Fibroblast of the conjunctiva (primary cell): ENCODE measurements at regions not wholly inside any gene's neighbourhood (a gene's known extent, or its start where the extent isn't known, plus 50 kb on each side); places are given as distances from the start of the nearest gene placed in this dataset.
"Not testable (repeated sequence)": the region's sequence is repeated elsewhere in the genome, so short reads cannot be mapped to it uniquely, and the experiment has no call there.

ENCODE experiments used
- DNase-seq: peaks from one replicate; pipeline ENCODE4 v3.0.0-alpha.2; 2010; ENCODE audit warnings: low read depth

DNA sequence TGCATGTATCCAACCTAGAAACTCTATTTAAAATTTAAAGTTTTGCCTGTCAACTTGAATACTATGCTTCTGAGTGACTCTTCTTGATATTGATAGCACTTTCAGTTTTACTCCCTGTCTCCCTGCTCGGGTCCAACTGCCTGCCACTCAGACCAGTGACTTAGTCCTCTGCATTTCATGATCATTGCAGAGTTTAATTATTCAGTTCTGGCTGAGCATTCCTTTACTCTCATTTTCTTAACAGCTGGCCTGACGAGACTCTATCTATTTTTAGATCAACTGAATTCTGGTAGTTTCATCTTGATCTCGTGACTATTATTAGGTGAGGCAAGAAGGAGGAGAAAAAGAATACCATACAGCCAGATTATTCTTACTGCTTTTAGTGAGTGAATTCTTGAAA, 617.4 kb downstream of the SI start:
- DNase-seq, result no peak

DNA sequence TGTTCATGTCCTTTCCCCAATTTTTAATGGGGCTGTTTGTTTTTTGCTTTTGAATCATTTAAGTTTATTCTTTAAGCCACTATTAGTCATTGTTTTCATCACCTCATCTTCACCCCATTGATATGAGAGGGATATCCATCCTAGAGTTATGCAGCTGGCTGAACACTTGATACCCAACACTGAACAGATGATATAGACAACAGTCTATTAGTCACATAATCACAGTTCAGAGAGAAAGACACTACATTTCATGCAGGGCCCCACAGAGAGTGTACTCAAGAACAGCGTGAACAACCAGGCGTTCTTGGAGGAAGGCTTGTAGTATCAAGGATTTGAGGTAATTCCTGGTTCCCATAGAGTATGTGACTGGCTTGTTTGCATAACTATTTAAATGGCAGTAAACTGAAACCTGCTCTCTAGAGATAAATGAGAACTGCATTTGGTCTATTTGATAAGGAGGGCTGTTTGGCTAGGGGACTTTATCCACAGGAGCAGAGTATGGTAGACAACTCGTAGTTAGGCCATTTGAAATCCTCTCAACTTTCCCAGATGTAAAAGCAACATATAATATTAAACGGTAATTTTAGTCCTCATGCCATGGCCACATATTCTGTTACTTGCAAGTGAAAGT, 618.7 kb downstream of the SI start:
- no peak for DNase-seq

DNA sequence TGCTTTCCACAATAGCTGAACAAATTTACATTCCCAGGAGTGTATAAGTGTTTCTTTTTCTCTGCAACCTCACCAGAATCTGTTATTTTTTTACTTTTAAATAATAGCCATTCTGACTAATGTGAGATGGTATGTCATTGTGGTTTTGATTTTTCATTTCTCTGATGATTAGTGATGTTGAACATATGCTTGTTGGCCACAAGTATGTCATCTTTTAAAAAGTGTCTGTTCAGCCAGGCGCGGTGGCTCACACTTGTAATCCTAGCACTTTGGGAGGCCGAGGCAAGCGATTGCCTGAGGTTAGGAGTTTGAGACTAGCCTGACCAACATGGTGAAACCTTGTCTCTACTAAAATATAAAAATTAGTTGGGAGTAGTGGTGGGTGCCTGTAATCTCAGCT, 619.3 kb downstream of the SI start:
- no peak for DNase-seq

DNA sequence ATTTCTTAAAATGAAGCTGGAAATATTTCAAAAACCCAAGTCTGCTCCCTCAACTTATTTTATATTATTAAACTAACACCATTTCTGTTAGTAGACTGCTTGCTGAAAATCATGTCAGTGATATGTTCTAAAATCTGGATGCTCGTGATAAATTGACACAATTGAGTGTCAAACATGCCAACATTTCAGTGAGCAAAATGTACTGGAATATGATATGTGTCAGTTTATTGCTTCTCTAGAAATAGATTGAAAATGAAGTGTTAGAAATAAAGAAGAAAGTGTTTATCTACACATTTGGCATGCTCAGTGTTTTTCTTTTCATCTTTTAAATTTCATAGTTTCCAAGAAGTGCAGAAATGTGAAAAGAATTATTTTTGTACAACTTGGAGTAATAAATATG, 624.6 kb downstream of the SI start:
- DNase-seq, result no peak

DNA sequence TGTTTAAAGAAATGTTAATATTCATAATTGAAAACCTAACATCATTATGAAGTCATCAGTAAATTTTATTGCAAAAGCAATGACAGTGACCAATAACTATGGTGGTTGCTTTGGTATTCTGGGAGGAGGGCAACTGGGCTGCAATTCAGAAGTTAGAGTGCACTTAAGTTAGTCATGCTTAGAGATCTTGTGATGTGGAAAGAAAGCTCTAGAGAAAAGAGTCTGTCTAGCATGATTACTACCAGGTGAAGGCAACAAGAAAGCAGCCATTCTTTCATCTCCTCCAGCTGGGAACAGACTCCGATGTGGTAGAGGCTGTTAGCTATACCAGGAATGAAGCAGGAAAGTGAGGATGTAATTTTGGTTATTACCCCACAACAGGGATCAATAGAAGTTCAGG, 625.6 kb downstream of the SI start:
- no peak for DNase-seq

DNA sequence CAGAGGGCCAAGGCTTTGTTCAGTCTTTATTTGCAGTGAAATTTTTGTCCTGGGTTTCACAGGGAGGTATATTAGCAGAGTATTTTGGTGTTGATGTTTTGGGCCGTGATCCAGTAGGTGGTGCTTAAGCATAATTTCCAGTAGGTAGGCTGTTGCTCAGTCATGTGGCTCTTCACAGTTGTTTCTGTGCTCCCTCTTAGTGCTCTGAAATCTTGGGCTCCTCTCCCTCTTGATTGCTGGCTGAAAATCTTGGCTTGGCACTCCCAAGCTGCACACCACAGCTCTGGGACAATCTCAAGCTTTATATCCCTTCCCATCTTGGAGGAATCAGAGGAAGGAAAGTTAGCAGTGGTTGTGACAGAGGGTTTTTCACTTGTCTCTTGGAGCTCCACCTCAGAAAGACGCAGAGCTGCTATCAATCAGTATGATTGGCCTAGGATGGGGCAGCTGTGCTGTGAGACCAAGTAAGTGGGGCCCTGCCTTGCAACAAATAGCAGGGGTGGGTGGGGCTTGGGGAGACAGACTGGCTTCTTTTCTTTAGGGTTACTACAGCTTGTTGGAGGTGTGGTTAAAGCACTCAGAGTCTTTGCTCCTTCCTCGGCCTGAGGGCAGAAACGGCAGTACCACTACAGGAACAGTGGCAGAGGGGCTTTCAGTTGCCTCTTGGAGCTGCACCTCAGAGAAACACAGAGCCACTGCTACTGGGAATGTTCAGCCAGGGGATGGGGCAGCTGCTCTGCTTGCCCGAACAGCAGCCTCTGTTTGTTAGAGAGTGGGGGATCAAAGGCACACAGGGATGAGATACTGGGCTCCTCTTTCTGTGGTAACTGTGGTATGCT, 627.0 kb downstream of the SI start:
- DNase-seq, result no peak

DNA sequence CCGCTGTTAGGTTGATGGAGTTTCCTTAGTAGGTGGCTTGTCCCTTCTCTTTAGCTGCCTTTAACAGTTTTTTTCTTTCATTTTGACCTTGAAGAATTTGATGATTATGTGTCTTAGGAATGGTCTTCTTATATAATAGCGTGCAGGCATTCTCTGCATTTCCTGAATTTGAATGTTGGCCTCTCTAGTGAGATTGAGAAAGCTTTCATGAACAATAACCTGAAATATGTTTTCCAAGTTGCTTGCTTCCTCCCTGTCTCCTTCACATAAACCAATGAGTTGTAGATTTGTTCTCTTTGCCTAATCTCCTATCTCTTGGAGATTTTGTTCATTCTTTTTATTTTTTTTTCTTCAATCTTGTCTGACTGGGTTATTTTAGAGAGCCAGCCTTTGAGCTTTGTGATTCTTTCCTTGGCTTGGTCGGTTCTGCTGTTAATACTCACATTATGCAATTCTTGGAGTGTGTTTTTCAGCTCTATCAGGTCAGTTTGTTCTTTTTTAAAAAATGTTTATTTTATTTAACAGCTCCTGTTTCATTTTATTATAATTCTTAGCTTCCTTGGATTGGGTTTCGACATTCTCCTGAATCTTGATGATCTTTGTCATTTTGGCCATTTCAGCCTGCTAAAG, 627.9 kb downstream of the SI start:
- no peak for DNase-seq

DNA sequence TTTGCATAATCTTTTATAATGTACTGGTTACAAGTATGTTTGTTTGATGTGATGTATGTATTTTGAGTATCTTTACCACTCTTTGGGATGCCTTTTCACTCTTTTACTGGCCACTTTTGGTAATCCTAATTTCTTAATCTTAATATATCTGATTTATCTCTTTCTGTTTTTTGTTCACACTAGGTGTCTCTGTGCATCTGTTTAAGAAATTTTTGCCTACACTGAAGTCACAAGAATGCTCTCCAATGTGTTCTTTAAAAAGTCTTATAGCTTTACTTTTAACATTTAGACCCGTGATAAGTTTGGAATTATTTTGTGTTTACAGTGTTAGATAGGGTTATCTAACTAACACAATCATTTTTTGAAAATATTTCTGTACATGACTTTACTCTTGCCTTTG, 659.1 kb downstream of the SI start:
- no peak for DNase-seq

DNA sequence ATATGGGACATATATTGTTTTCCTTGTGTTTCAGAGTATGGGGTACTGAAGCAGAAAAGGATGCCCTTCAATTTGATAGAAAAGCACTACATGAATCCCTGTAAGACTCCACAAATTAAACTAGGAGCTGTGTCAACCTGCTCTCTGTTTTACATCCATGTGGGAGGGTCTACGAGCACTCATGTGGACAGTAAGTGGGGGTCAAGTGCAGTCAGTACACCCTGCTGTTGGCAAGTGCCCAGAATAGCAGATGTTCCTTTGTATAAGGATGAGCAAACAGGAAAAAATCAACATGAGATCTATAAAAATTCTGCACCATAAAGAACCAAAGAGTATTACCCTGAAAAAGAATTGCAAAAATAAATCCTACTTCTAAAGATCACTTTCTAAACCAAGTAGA, 659.9 kb downstream of the SI start:
- no peak for DNase-seq

DNA sequence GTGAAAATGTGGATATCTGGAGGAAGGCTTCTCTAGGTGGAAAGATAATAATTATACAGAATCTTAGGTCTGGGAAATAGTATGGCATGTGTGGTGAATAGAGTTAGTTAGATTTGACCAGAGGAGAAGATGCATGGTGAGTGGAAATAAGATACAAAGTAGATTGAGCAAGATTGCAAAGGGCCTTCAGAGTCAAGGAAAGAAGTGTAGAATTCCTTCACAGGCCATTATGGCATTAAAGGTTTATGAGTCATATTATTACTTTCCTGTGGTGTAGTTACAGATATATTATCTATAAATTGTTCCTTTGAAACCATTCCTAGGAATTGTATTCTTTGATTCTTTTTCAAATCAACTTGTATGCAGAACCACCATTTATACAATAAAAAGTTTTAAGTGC, 660.3 kb downstream of the SI start:
- no peak for DNase-seq

DNA sequence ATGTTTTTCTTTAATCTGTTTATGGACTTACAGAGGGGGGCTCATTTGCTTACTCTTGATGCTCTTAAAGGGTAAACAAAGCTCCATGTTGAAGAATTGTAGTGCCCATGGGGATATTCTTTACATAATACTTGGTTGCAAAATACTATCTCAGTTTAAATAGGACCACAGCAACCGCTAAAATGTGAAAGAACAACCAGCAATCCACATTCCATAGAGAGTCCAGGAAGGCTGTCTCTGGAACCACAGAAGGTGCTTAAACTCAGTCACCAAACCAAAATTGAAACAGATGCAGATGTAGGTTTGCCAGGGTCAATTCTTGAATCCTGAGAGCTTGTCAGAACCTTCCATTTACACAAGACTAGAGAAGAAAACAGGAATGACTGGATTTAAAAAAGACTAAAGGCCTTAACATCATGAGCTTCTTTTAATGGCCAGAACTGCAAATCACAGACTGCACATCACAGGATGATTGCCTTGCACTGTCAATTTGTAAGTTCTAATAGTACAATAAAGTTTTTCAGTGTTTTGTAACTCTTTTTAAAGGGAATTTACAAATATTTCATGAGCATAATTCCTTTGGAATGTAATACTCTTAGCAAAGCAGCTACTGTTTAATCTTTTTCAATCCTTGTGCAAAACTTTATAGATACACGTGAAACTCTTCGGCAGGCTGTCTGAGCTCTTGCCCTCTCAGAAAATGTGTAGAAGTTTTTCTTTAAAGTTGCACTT, 661.6 kb downstream of the SI start:
- no peak for DNase-seq

DNA sequence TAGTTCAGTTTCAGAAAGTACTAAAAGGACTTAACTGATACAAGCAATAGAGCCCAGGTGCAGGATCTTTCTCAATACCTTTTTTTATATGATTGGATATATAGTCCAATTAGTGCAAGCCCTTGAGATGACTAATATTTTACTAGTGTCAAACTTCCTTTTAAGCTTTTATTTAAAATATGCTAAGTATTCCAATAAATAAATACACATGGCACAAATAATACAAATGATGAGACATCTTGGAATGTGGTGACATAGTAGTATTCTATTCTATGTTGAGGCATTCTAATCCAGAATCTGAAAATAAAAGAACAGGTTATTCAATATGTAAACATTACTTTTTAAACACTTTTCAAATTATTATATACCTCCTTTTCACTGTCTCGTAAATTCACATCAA, 670.0 kb downstream of the SI start:
- no peak for DNase-seq

DNA sequence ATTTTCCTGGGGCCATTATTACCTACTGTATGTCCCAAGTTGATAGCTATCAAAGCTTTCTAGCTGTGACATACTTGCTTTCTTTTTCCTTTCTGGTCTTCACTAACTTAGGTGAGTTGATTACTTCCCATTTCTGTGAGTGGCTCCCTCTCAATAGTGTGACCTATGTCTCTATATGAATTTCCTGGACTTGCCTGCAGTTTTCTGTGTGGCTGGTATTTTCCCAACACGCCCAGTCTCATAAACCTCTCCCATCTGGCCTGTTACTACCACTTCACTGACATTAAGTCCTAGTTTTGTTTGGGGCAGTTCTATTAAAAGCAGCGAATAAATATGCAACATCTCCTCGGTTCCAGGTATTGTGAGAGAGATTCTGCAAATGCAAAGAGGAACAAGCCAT, 671.2 kb downstream of the SI start:
- no peak for DNase-seq

DNA sequence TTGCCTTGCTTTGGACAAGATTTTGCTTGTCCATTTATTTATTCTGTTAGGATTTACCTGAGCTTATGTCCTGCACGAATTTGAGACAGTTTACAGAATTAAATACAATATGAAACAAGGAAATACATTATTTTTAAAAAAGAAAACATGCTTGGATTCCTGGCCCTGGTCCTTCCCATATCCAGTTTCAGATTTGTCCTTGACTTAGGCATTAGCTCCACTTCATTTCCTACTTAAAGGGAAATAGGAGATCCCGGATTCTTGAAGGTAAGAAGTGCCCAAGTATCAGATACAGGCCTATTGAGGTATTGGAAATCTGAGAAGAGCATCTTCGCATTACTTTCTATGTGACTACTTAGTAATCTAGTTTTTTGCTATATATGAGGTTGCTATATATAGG, 672.0 kb downstream of the SI start:
- DNase-seq, result no peak

DNA sequence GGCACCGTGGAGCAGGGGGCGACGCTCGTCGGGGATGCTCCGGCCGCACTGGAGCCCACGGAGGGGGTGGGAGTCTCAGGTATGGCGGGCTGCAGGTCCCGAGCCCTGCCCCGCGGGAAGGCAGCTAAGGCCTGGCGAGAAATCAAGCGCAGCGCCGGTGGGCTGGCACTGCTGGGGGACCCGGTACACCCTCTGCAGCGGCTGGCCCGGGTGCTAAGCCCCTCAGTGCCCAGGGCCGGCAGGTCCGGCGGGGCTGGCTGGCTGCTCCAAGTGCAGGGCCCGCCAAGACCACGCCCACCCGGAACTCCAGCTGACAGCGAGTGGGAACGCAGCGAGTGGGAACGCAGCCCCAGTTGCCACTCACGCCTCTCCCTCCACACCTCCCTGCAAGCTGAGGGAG, 676.4 kb downstream of the SI start:
- DNase-seq, result no peak

DNA sequence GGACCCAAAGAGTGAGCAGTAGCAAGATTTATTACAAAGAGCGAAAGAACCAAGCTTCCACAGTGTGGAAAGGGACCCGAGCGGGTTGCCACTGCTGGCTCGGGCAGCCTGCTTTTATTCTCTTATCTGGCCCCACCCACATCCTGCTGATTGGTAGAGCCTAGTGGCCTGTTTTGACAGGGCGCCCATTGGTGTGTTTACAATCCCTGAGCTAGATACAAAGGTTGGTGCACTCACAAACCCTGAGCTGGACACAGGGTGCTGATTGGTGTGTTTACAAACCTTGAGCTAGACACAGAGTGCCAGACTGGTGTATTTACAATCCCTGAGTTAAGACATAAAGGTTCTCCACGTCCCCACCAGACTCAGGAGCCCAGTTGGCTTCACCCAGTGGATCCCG, 676.9 kb downstream of the SI start:
- DNase-seq, result not testable (repeated sequence)

DNA sequence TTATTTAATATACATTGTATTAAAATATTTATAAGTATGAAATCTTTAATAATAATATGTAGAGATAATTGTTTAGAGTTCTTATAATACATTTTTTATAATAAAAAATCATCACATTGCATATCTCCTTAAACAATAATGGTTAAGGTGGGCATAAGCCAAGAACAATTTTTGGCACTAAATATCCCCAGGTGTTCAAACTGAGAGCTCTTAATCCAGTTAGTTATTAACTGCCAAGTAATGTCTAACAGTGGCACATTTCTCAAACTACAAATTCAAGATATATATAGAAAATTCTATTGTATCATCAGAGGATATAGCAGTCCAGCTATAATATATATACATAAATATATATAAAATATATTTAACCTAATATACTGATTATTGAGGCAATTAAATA, 680.8 kb downstream of the SI start:
- no peak for DNase-seq

DNA sequence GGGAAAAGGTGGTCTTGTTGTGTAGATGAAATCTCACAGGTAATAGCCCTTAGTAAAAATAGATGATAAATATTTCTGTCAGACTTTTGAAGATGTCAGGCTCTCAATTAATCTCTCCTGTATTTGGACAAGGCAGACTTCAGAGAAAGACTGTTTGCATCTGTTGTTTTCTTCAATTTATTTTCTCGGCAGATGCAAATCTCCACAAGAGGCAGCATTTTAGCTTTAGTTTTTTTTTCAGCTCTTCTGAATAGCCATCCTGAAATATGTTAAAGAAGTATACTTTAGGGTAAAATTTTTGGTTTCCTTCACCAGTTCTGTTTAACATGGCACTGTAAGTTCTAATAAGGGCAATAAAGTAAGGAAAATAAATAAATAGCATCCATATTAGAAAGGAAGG, 685.1 kb downstream of the SI start:
- DNase-seq, result no peak

DNA sequence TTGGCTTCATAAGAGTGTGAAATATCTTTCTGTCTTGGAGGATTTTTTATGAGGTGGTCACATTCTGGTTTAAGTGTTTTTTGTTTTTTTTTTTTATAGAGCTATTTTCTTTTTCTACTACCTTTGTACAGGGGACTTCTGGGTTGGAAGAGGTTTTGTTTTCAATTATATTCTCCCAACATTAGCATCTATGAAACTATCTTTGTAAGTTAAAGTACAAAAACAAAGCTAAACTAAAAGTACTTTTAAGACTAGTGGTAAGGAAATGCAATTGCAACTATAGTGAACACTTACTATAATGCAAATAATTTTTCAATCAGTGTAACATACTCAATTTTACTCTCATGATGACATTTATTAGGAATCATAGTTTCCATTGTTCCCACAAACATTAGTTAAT, 688.2 kb downstream of the SI start:
- no peak for DNase-seq

DNA sequence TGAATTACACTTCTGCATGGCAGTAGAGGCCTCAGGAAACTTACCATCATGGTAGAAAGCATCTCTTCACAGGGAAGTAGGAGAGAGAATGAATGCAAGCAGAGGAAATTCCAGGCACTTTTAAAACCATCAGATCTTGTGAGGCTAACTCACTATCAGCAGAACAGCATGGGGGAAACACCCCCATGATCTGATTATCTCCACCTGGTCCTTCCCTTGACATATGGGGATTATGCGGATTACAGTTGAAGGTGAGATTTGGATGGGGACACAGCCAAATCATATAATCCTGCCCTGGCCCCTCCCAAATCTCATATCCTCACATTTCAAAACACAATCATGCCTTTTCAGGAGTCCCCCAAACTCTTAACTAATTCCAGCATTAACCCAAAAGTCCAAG, 691.1 kb downstream of the SI start:
- no peak for DNase-seq

DNA sequence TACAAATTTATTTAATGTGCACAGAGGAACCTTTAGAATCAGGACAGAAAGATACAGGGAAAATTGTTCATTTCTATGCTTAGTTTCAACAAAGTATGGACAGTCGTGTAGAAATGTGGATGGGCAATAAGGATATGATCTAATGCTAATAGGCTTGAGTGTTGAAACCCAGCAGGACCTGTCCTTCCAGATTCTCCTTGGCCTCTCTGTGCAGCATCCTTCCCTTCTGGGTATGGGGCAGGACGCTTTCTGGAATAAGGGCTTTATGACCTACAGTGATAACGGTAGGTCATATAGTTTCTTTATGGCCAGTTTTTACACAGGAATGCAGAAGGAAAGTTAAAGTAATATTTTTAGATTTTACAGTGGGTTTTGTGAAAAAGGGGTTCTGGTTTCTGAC, 698.1 kb downstream of the SI start:
- no peak for DNase-seq

DNA sequence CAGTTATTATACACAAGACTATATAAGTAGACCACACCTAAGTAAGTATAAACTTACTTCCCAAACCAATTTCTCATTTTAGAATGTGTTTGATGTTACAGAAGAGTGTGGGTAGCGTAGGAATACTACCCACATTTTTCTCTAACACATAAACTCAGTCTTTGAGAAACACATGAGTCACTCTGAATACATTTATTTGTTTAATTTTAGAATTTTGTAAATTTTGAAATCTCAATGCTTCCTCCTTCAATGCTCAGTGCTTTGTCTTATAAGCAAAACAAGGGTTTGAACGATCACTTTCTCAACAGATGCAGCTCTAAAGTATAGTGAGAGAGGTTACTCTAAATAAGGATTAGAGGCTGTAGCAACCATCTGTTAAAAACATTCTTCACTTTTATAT, 700.8 kb downstream of the SI start:
- DNase-seq, result no peak

DNA sequence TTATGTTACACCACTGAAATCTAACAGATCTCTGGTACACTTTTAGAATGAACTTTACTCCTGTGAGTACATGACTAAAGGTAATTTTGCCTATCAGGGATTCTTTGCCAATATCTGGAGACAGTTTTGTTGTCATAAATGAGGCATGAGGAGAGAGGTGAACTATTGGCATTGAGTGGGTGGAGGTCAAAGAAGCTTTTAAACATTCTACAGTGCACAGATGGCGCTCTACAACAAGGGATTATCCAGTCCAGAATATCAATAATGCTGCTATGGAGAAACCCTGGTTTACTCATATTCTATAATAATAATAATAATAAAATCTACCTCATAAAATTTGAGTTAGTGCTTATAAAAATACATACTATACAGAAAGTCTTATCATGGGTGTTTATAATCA, 702.3 kb downstream of the SI start:
- no peak for DNase-seq
